T-cell (primary cell): ENCODE measurements at regions not wholly inside any gene's neighbourhood (a gene's known extent, or its start where the extent isn't known, plus 50 kb on each side); places are given as distances from the start of the nearest gene placed in this dataset.
A peak's percentile ranks its signal among the peaks of the same experiment; 100 is the strongest.

ENCODE experiments used
- ATAC-seq, 4 experiments: fragments of 200-7000 bp in 3 of 4; fragments of 150-1000 bp in 1 of 4; cut with Tn5 transposase; replicated peaks in 1 of 4; 1 replicate in 3 of 4; 2 replicates in 1 of 4; pipeline ENCODE4 v1.10.0; 2021; ENCODE audit warnings: moderate library complexity in 3 of 4, mild to moderate bottlenecking in 2 of 4, moderate number of reproducible peaks in 1 of 4
- CTCF ChIA-PET, 2 donors: fragments of 300-600 bp; sonication (Branson Sonifier 250); formaldehyde crosslinking; loops; one replicate each; lab custom pipeline; 2022; ENCODE audit warnings: antibody characterized with exemption in 2 of 2; lab: Charles Lee
- POLR2A ChIA-PET, 2 donors: fragments of 300-600 bp; sonication (Branson Sonifier 250); formaldehyde crosslinking; loops; one replicate each; lab custom pipeline; 2022; ENCODE audit warnings: antibody characterized with exemption in 2 of 2; lab: Charles Lee
- DNase-seq, 35 experiments: peaks; one replicate each; pipeline versions ENCODE4 v3.0.0 to v3.0.0-alpha.2; 2013 to 2023
- H3K27ac ChIP-seq: one replicate; pipeline ENCODE4 v1.5.1; 2013; ENCODE audit warnings: low read length
- H3K27me3 ChIP-seq, 2 experiments: replicated peaks in 1 of 2; 1 replicate in 1 of 2; 2 replicates in 1 of 2; pipeline versions ENCODE4 v1.6.1 to v1.7.0; 2013; ENCODE audit warnings: low read length in 1 of 2, mixed read lengths in 1 of 2; ENCODE audit not compliant: control insufficient read depth in 2 of 2, insufficient read depth in 2 of 2; ENCODE audit errors: extremely low read depth in 1 of 2
- H3K36me3 ChIP-seq, 2 donors: 1 replicate in 1 of 2; 2 replicates in 1 of 2; pipeline versions ENCODE4 v1.6.1 to v1.7.0; 2013; ENCODE audit warnings: low read length in 1 of 2; ENCODE audit not compliant: control insufficient read depth in 2 of 2, insufficient read depth in 1 of 2; ENCODE audit errors: extremely low read depth in 1 of 2
- H3K4me1 ChIP-seq, 2 experiments: 1 replicate in 1 of 2; 2 replicates in 1 of 2; pipeline versions ENCODE4 v1.6.1 to v1.7.0; 2013; ENCODE audit warnings: low read length in 2 of 2, mixed read lengths in 1 of 2; ENCODE audit not compliant: insufficient read depth in 2 of 2, control insufficient read depth in 1 of 2; ENCODE audit errors: extremely low read depth in 1 of 2
- H3K4me3 ChIP-seq, 2 donors: 1 replicate in 1 of 2; 2 replicates in 1 of 2; pipeline versions ENCODE4 v1.5.1 to v1.7.0; 2013; ENCODE audit warnings: mild to moderate bottlenecking in 2 of 2, low read length in 1 of 2, moderate library complexity in 1 of 2; ENCODE audit not compliant: control insufficient read depth in 1 of 2; ENCODE audit errors: extremely low read depth in 1 of 2
- H3K9me3 ChIP-seq: 2 replicates; pipeline ENCODE4 v1.7.0; 2013
- H3K27ac Mint-ChIP-seq, 2 donors: one replicate each; pipeline ENCODE4 v1.8.0; 2020 to 2021; ENCODE audit warnings: mild to moderate bottlenecking in 2 of 2, mixed read lengths in 2 of 2
- H3K27me3 Mint-ChIP-seq, 2 donors: one replicate each; pipeline ENCODE4 v1.8.0; 2021 to 2022; ENCODE audit warnings: mixed read lengths in 2 of 2
- H3K36me3 Mint-ChIP-seq: one replicate; pipeline ENCODE4 v1.8.0; 2021; ENCODE audit warnings: mixed read lengths
- H3K4me1 Mint-ChIP-seq, 3 donors: one replicate each; pipeline ENCODE4 v1.8.0; 2020 to 2022; ENCODE audit warnings: mixed read lengths in 3 of 3, mild to moderate bottlenecking in 1 of 3
- H3K4me3 Mint-ChIP-seq, 3 donors: one replicate each; pipeline ENCODE4 v1.8.0; 2020 to 2022; ENCODE audit warnings: mild to moderate bottlenecking in 3 of 3, mixed read lengths in 3 of 3, moderate library complexity in 3 of 3
- H3K9me3 Mint-ChIP-seq, 3 donors: one replicate each; pipeline ENCODE4 v1.8.0; 2020 to 2022; ENCODE audit warnings: mixed read lengths in 3 of 3
- WGBS: methylation state at CpG from one replicate; pipeline ENCODE4 v1.1.5; 2013; ENCODE audit warnings: missing lambda C conversion rate; ENCODE audit not compliant: insufficient coverage; 5-methylcytosine and 5-hydroxymethylcytosine counted together

DNA sequence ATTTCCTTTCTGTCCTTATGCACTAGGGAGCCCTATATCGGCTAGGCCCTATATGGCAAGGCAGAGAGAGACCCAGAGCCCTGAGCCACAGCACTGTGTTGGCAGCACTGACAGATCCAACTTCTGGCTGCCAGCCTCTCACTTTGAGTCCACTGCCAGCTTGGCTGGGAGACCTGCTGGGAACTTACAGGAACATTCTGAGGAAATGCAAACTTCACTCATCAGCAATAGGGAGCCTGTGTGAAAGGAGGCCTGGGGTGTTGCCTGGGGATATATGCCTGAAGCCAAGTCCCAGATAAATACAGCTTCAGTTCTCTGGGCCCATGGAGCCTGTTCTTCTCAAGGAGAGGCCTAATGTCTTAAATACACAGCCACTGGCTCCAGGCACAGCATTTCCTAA lies 78.0 kb downstream of the ADRB2 start:
- H3K27me3 ChIP-seq, result no peaks in the 10 kb centered on the region
- 100% methylated on average over 1 of the region's 1 CpG for WGBS
- DNase-seq (no peak), ATAC-seq (no peak)
- H3K4me1 Mint-ChIP-seq, result peaks cover 0 to 6% (median 5%) of the 10 kb centered on the region in 3 donors
- H3K9me3 Mint-ChIP-seq, result no peaks in the 10 kb centered on the region
- no peaks in the 10 kb centered on the region for H3K27me3 Mint-ChIP-seq
- H3K27ac Mint-ChIP-seq, result no peak overlapping the region
- ChIA-PET CTCF (no interaction called here), POLR2A (interaction anchor here in 1 of 2 donors (0.6 kb wide), 1 partner anchor 1286 kb away, joined by 4 read pairs; no protein-coding TSS in a partner anchor)
- no peak overlapping the region for H3K4me3 ChIP-seq
- H3K4me3 Mint-ChIP-seq, result no peak overlapping the region
- H3K27ac ChIP-seq, result no peak overlapping the region
- no peaks in the 10 kb centered on the region for H3K36me3 Mint-ChIP-seq
- H3K9me3 ChIP-seq, result no peaks in the 10 kb centered on the region
- H3K4me1 ChIP-seq, result no peaks in the 10 kb centered on the region
- H3K36me3 ChIP-seq, result no peaks in the 10 kb centered on the region

- Mint-ChIP-seq H3K27me3 (no peaks in the 10 kb centered on the region), H3K9me3 (no peaks in the 10 kb centered on the region), H3K4me1 (peaks cover 6 to 12% (median 11%) of the 10 kb centered on the region in 3 donors), H3K4me3 (no peak overlapping the region), H3K36me3 (no peaks in the 10 kb centered on the region), H3K27ac (no peak overlapping the region)
- POLR2A ChIA-PET, result no interaction called here
- Histone ChIP-seq H3K36me3 (no peaks in the 10 kb centered on the region), H3K4me3 (no peak overlapping the region), H3K4me1 (peaks cover 0 to 3% of the 10 kb centered on the region in 2 experiments), H3K27me3 (no peaks in the 10 kb centered on the region), H3K9me3 (no peaks in the 10 kb centered on the region), H3K27ac (no peak overlapping the region)
- DNase-seq, result no peak
- CTCF ChIA-PET, result interaction anchor here in 1 of 2 donors (0.5 kb wide), 1 partner anchor 1472 kb away, joined by 4 read pairs; no protein-coding TSS in a partner anchor
- no CpG with 5 or more reads among the region's 1 CpG for WGBS
- ATAC-seq, result no peak
Observed at GRCh38 chr5:148905541-148905940, 79.1 kb downstream of the ADRB2 start.

GRCh38 chr5:148906968-148907367 lies 80.6 kb downstream of the ADRB2 start:
- Mint-ChIP-seq H3K27me3 (no peaks in the 10 kb centered on the region), H3K4me3 (no peak overlapping the region), H3K4me1 (peaks cover 11 to 20% (median 16%) of the 10 kb centered on the region in 3 donors), H3K27ac (no peak overlapping the region), H3K9me3 (no peaks in the 10 kb centered on the region), H3K36me3 (no peaks in the 10 kb centered on the region)
- DNase-seq, result no peak
- ChIA-PET CTCF (no interaction called here), POLR2A (interaction anchor here in 1 of 2 donors (0.6 kb wide), 1 partner anchor 61 kb away, joined by 4 read pairs; no protein-coding TSS in a partner anchor)
- WGBS, result 34% methylated on average over 3 of the region's 3 CpGs
- Histone ChIP-seq H3K27me3 (no peaks in the 10 kb centered on the region), H3K4me3 (no peak overlapping the region), H3K36me3 (no peaks in the 10 kb centered on the region), H3K27ac (no peak overlapping the region), H3K9me3 (no peaks in the 10 kb centered on the region), H3K4me1 (peaks cover 0 to 11% of the 10 kb centered on the region in 2 experiments)
- ATAC-seq, result no peak

DNA sequence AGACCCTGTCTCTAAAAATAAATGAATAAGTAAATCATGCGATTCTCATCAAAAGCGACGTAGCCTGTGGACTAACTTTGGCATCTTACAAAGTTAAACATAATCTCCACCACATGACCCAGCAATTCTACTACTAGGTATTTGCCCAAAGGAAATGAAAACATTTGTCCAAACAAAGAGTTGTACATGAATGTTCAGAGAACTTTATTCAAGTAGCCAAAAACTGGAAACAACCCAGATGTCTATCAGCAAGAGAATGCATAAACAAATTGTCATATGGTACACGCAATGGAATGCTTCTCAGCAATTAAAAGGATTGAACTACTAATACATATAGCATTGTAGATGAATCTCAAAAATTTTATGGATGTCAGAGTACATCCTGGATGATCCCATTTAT lies 82.6 kb downstream of the ADRB2 start:
- H3K9me3 Mint-ChIP-seq, result no peaks in the 10 kb centered on the region
- no peak for ATAC-seq
- WGBS, result 80% methylated on average over 2 of the region's 4 CpGs

DNA sequence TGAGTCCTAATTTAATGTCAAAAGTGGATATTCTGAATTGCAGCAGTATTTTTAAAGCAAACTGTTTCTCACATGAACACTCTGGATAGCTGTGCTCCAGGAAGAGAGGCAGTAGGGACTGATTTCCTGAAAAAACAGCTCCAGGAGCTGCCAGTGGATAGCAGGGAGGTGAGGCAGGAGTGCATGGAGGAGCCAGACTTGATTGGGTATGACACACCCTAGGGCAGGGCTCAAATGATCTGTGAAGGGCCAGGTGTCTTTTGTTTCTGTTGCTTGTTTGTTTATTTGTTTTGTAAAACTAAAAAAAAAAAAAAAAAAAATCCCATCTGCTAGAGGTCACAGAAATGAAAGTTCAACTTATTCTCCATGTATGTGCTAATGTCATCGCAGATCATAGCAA lies 83.4 kb downstream of the ADRB2 start:
- H3K4me1 Mint-ChIP-seq, result peaks cover 11 to 20% (median 16%) of the 10 kb centered on the region in 3 donors
- Histone ChIP-seq H3K9me3 (no peaks in the 10 kb centered on the region), H3K27me3 (no peaks in the 10 kb centered on the region), H3K36me3 (no peaks in the 10 kb centered on the region), H3K4me3 (no peak overlapping the region), H3K4me1 (peaks cover 0 to 11% of the 10 kb centered on the region in 2 experiments), H3K27ac (no peak overlapping the region)
- POLR2A ChIA-PET, result no interaction called here
- no peak overlapping the region for H3K27ac Mint-ChIP-seq
- DNase-seq (no peak), ATAC-seq (no peak)
- no peaks in the 10 kb centered on the region for H3K9me3 Mint-ChIP-seq
- no peaks in the 10 kb centered on the region for H3K36me3 Mint-ChIP-seq
- H3K27me3 Mint-ChIP-seq, result no peaks in the 10 kb centered on the region
- no peak overlapping the region for H3K4me3 Mint-ChIP-seq
- CTCF ChIA-PET, result no interaction called here
- 100% methylated on average over 1 of the region's 1 CpG for WGBS

More for the DNA sequence above, 82.6 kb downstream of the ADRB2 start:
- Histone ChIP-seq H3K36me3 (no peaks in the 10 kb centered on the region), H3K9me3 (no peaks in the 10 kb centered on the region), H3K27me3 (no peaks in the 10 kb centered on the region), H3K27ac (no peak overlapping the region), H3K4me3 (no peak overlapping the region), H3K4me1 (peaks cover 0 to 11% of the 10 kb centered on the region in 2 experiments)
- ChIA-PET CTCF (no interaction called here), POLR2A (no interaction called here)
- H3K27me3 Mint-ChIP-seq, result no peaks in the 10 kb centered on the region
- H3K4me1 Mint-ChIP-seq, result peaks cover 11 to 20% (median 16%) of the 10 kb centered on the region in 3 donors
- no peak overlapping the region for H3K4me3 Mint-ChIP-seq
- DNase-seq, result no peak
- H3K36me3 Mint-ChIP-seq, result no peaks in the 10 kb centered on the region
- no peak overlapping the region for H3K27ac Mint-ChIP-seq

GRCh38 chr5:148910216-148910615 lies 83.8 kb downstream of the ADRB2 start:
- H3K27me3 ChIP-seq, result no peaks in the 10 kb centered on the region
- Mint-ChIP-seq H3K27ac (peak overlapping the region in 1 of 2 donors; percentile 1), H3K27me3 (no peaks in the 10 kb centered on the region), H3K4me3 (no peak overlapping the region), H3K4me1 (peaks cover 11 to 20% (median 16%) of the 10 kb centered on the region in 3 donors), H3K36me3 (no peaks in the 10 kb centered on the region), H3K9me3 (no peaks in the 10 kb centered on the region)
- no peak overlapping the region for H3K27ac ChIP-seq
- no peak for DNase-seq
- peaks cover 0 to 11% of the 10 kb centered on the region in 2 experiments for H3K4me1 ChIP-seq
- ChIA-PET POLR2A (no interaction called here), CTCF (interaction anchor here in 1 of 2 donors (0.6 kb wide), 1 partner anchor 58 kb away, joined by 4 read pairs; no protein-coding TSS in a partner anchor)
- ATAC-seq, result no peak
- H3K4me3 ChIP-seq, result no peak overlapping the region
- H3K36me3 ChIP-seq, result no peaks in the 10 kb centered on the region
- H3K9me3 ChIP-seq, result no peaks in the 10 kb centered on the region
- 87% methylated on average over 4 of the region's 4 CpGs for WGBS
